Suprapubic skin (tissue), 4 donors: ENCODE measurements at regions not wholly inside any gene's neighbourhood (a gene's known extent, or its start where the extent isn't known, plus 50 kb on each side); places are given as distances from the start of the nearest gene placed in this dataset.

Experiments used
- CTCF ChIP-seq, 2 donors: fragments of 200-600 bp in 1 of 2; fragments of 450-650 bp in 1 of 2; sonication (generic) in 1 of 2; IDR thresholded peaks; one replicate each; pipeline ENCODE4 v1.5.1; 2016 to 2019; ENCODE audit warnings: antibody characterized with exemption in 2 of 2, mild to moderate bottlenecking in 1 of 2, moderate library complexity in 1 of 2
- POLR2A ChIP-seq, 2 donors: fragments of 450-650 bp; IDR thresholded peaks; one replicate each; pipeline ENCODE4 v1.6.1; 2017; ENCODE audit warnings: antibody characterized with exemption in 2 of 2, mild to moderate bottlenecking in 2 of 2, moderate library complexity in 2 of 2
- POLR2AphosphoS5 ChIP-seq, 3 donors: sonication (generic); formaldehyde crosslinking; IDR thresholded peaks; one replicate each; pipeline ENCODE4 v1.6.1; 2017; ENCODE audit warnings: antibody characterized with exemption in 3 of 3

GRCh38 chr17:47066841-47067682 is 88.0 kb upstream of the RPRML start:
- peak; percentile 37 to 65 for TF ChIP-seq POLR2A (IDR thresholded peaks at IDR 0.05)
- TF ChIP-seq CTCF (IDR thresholded peaks at IDR 0.05), result peak in 1 of 2 donors; percentile 6
- TF ChIP-seq POLR2AphosphoS5 (IDR thresholded peaks at IDR 0.05), result peak in 1 of 3 donors; percentile 23
